Spinal cord (tissue), 9 donors: ENCODE measurements at regions not wholly inside any gene's neighbourhood (a gene's known extent, or its start where the extent isn't known, plus 50 kb on each side); places are given as distances from the start of the nearest gene placed in this dataset.
"Not testable (repeated sequence)": the region's sequence is repeated elsewhere in the genome, so short reads cannot be mapped to it uniquely, and the experiment has no call there.

Experiments used
- DNase-seq, 6 donors: peaks; one replicate each; pipeline versions ENCODE4 v3.0.0 to v3.0.0-alpha.2; 2013 to 2015; ENCODE audit warnings: low spot score in 6 of 6, low read depth in 4 of 6
- H3K27ac ChIP-seq: one replicate; pipeline ENCODE4 v1.5.1; 2013; ENCODE audit warnings: low read depth, low read length, control low read depth
- H3K27me3 ChIP-seq: one replicate; pipeline ENCODE4 v1.6.1; 2013; ENCODE audit warnings: low read length; ENCODE audit not compliant: control insufficient read depth, insufficient read depth
- H3K36me3 ChIP-seq: one replicate; pipeline ENCODE4 v1.6.1; 2013; ENCODE audit warnings: low read length; ENCODE audit not compliant: control insufficient read depth, insufficient read depth
- H3K4me1 ChIP-seq: one replicate; pipeline ENCODE4 v1.6.1; 2013; ENCODE audit warnings: low read length; ENCODE audit not compliant: control insufficient read depth, insufficient read depth
- H3K4me3 ChIP-seq: one replicate; pipeline ENCODE4 v1.5.1; 2013; ENCODE audit warnings: low read depth, low read length, control low read depth
- H3K9me3 ChIP-seq: one replicate; pipeline ENCODE4 v1.6.1; 2013; ENCODE audit warnings: low read length; ENCODE audit not compliant: control insufficient read depth, insufficient read depth
- WGBS: methylation state at CpG from one replicate; pipeline ENCODE4 v1.1.5; 2013; ENCODE audit warnings: missing lambda C conversion rate; ENCODE audit not compliant: insufficient coverage; 5-methylcytosine and 5-hydroxymethylcytosine counted together
- donor health status: healthy.

DNA sequence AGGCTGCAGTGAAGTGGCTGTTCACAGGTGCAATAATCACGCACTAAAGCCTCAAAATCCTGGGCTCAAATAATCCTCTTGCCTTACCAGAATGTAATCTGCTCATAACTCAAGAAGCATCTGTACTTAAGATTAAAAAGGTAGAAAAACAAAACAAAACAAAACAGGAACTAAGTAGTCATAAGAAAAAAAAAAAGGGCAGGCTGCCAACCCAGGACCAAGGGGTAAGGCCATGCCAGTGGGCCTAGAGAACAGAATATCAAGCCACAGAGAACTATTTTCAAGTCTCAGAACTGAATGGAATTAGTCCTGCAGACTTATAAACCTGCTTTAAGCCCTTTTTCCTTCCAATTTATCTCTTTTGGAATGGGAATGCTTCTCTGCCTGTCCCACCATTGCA is 64.8 kb upstream of the TBC1D3K start:
- no peak for DNase-seq
- Histone ChIP-seq H3K27me3 (no peaks in the 10 kb centered on the region), H3K4me1 (no peaks in the 10 kb centered on the region), H3K9me3 (no peaks in the 10 kb centered on the region), H3K36me3 (no peaks in the 10 kb centered on the region), H3K4me3 (no peak overlapping the region), H3K27ac (no peak overlapping the region)
- no CpG with 5 or more reads among the region's 1 CpG for WGBS

DNA sequence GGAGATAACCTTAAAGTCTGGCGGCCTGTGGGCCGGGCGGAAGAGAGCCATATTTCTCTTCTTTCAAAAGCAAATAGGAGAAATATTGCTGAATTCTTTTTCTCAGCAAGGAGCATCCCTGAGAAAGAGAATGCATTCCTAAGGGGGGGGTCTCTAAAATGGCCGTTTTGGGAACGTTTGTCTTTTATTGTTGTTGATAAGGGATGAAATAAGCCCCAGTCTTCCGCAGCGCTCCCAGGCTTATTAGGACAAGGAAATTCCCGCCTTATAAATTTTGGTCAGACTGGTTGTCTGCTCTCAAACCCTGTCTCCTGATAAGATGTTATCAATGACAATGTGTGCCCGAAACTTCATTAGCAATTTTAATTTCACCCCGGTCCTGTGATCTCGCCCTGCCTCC is 65.8 kb upstream of the TBC1D3K start:
- H3K36me3 ChIP-seq, H3K27me3 ChIP-seq, H3K4me1 ChIP-seq, H3K27ac ChIP-seq, H3K4me3 ChIP-seq, DNase-seq, H3K9me3 ChIP-seq: not testable (repeated sequence)
- WGBS, result 86% methylated on average over 7 of the region's 11 CpGs

DNA sequence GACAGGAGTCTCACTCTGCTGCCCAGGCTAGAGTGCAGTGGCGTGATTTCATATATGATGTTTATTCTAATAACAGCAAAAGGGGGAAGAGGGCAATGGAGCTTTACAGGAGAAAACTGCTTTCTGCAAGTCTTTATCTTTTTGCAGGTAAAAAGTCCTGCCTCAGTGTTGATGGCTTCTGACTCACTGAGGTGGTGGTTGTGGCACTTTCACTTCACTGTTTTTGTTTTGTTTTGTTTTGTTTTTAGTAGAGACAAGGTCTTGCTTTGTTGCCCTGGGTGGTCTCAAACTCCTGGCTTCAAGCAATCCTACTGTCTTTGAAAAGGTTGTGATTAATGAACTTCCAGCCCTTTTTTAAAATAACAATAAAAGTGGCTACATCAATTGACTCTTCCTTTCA is 68.0 kb upstream of the TBC1D3K start:
- H3K9me3 ChIP-seq, result no peaks in the 10 kb centered on the region
- no peaks in the 10 kb centered on the region for H3K4me1 ChIP-seq
- no peak overlapping the region for H3K4me3 ChIP-seq
- H3K27ac ChIP-seq, result no peak overlapping the region
- H3K36me3 ChIP-seq, result no peaks in the 10 kb centered on the region
- WGBS, result no CpG with 5 or more reads among the region's 1 CpG
- no peaks in the 10 kb centered on the region for H3K27me3 ChIP-seq
- no peak for DNase-seq

DNA sequence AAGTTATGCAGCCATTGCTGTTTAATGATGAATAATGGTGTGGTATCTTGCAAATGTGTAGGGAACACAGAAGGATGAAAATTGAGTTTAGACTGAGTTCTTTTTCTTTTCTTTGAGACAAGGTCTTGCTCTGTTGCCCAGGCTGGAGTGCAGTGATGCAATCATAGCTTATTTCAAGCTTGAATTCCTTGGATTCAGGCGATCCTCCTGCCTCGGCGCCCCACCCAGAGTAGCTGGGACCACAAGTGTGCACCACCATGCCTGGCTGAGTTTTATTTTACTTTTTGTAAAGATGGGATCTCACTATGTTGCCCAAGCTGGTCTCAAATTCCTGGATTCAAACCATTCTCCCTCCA is 74.6 kb upstream of the TBC1D3K start:
- no peak overlapping the region for H3K4me3 ChIP-seq
- no peak for DNase-seq
- peaks cover 4% of the 10 kb centered on the region for H3K4me1 ChIP-seq
- no peak overlapping the region for H3K27ac ChIP-seq
- WGBS, result no CpG with 5 or more reads among the region's 3 CpGs
- no peaks in the 10 kb centered on the region for H3K9me3 ChIP-seq
- no peaks in the 10 kb centered on the region for H3K36me3 ChIP-seq
- peaks cover under 1% of the 10 kb centered on the region for H3K27me3 ChIP-seq

DNA sequence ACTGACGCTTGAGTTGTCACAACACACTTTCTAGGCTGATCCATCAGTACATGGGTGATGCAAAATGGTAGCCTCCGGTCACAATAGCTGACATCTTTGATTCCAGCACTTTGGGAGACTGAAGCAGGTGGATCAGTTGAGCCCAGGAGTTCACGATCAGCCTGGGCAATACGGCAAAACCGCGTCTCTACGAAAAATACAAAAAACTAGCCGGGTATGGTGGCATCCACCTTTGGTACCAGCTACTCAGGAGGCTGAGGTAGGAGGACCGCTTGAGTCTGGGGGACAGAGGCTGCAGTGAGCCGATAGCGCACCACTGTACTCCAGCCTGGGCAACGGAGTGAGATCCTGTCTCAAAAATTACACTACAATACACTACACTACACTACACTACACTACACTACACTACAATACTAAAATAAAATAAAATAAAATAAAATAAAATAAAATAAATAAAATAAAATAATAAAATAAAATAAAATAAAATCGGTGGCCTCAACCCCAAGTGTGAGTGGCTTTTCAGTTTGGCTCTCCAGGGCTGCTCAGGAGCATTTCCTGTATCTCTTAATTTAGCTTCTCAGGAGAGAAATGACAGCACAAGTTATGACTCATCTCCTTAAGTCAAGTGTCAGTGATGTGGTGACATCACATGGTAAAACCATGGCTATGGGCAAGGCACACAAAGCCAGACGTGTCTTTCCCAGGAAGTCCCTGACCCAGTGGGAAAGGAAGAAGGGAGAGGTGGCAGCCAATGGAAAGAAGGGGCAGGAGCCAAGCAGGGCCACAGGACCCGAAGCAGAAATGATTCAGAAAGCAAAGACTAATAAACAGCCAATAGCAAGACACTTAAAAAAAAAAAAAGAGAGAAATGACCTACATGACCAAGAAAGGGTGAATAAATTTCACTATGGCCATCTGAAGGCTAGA is 75.3 kb upstream of the TBC1D3K start:
- DNase-seq, result no peak
- no peaks in the 10 kb centered on the region for H3K36me3 ChIP-seq
- H3K9me3 ChIP-seq, result no peaks in the 10 kb centered on the region
- no peak overlapping the region for H3K4me3 ChIP-seq
- 88% methylated on average over 8 of the region's 15 CpGs for WGBS
- peaks cover 8% of the 10 kb centered on the region for H3K4me1 ChIP-seq
- peaks cover 5% of the 10 kb centered on the region for H3K27me3 ChIP-seq
- no peak overlapping the region for H3K27ac ChIP-seq

DNA sequence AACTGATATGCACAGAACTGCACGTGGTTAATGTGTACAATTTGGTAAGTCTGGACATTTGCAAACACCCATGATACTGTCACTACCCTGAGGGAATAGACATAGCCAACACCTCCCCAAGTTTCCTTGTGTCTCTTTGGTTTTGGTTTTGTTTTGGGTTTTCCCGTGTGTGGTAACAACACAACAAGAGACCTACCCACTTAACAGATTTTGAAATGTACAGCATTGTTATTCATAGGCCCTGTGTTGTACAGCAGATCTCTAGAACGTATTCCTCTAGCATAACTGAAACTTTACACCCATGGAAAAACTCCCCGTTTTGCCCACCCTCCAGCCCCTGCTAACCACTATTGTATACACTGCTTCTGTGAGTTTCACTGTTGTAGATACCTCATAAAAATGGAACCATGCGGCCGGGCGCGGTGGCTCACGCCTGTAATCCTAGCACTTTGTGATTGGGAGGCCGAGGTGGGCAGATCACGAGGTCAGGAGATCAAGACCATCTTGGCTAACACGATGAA is 76.3 kb upstream of the TBC1D3K start:
- Histone ChIP-seq H3K4me3 (no peak overlapping the region), H3K27ac (no peak overlapping the region), H3K4me1 (peaks cover 8% of the 10 kb centered on the region), H3K9me3 (no peaks in the 10 kb centered on the region), H3K27me3 (peaks cover 5% of the 10 kb centered on the region), H3K36me3 (no peaks in the 10 kb centered on the region)
- no peak for DNase-seq
- 95% methylated on average over 7 of the region's 12 CpGs for WGBS

DNA sequence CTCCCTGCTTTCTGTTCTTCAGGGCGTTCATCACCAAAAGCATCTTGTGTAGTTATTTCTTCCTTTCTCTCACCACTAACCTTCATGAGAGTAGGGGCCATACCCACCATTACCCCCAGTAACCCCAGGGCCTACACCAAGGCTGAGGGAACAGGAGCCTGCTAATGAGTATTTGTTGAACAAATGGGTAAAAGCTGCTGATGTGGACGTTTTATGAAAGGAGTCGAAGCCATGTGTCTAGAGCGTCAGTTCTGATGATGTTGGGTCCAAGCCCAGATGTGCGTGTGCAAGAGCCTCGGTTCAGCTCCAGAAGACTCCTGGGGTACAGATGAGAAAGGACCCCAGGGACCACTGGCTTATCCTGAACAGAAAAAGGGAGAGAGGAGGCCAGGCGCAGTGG is 77.1 kb upstream of the TBC1D3K start:
- Histone ChIP-seq H3K9me3 (no peaks in the 10 kb centered on the region), H3K27me3 (peaks cover 5% of the 10 kb centered on the region), H3K36me3 (no peaks in the 10 kb centered on the region), H3K4me1 (peaks cover 8% of the 10 kb centered on the region), H3K4me3 (no peak overlapping the region), H3K27ac (no peak overlapping the region)
- WGBS, result 82% methylated on average over 6 of the region's 7 CpGs
- DNase-seq, result no peak

DNA sequence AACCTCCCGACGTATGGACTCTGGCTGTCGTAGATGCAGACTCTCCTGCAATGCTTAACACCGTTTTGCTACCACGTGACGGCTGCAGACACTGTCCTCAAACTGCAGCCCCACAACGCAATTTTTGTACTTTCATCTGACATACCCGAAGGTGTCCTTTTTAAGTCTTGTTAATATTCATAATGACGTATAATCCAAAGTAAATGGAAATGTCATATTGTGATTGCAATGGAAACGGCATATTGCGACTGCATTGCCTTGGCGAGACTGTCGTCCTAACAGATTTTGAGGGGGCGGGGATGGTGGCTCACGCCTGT is 79.3 kb upstream of the TBC1D3K start:
- DNase-seq, result no peak
- H3K4me3 ChIP-seq, result no peak overlapping the region

DNA sequence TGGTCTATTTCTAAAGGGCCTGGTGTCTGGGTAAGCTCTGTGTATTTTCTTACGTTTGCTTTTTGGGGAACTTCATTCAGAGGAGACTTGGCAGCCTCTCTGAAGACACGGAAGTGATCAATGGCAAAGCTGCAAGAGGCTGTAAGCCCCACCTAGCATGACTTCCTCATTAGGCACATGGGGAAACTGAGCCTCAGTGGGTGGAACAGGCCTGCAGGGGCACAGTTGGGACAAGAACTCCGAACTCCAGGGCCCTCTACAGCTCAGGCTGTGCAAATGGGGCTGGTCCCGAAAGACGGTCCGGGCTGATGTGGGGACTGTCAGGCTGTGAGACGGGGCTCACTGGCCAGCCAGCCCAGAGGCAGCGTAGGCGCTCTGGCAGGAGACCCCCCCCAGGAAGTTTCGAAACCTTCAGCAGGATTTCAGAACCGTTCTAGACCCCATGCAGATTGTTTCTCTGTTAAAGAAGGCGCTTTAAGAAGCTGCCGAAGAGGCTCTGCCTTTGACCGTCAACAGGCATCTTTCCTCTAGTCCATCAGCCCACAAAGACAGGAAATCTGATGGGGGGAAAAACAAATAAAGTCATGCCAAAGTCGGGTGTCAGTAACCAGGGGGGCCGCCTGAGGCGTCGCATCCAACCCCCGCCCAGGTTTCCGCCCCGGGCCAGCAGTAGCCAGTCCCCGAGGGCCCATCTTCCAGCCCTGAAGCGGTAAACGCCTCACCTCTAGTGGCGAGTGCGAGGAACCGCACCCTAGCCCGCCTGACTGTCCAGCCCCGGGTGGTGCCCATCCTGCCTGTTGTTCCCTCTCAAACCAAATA is 79.8 kb upstream of the TBC1D3K start:
- peak in 1 of 6 donors; percentile 23 for DNase-seq
- H3K4me3 ChIP-seq, result no peak overlapping the region
- 19% methylated on average over 25 of the region's 29 CpGs for WGBS
- H3K27ac ChIP-seq, result no peak overlapping the region
- H3K27me3 ChIP-seq, result peaks cover 5% of the 10 kb centered on the region
- no peaks in the 10 kb centered on the region for H3K36me3 ChIP-seq
- H3K4me1 ChIP-seq, result peaks cover 8% of the 10 kb centered on the region
- no peaks in the 10 kb centered on the region for H3K9me3 ChIP-seq

More for the DNA sequence above, 79.3 kb upstream of the TBC1D3K start:
- WGBS, result 54% methylated on average over 10 of the region's 15 CpGs
- no peak overlapping the region for H3K27ac ChIP-seq
- H3K36me3 ChIP-seq, result no peaks in the 10 kb centered on the region
- H3K9me3 ChIP-seq, result no peaks in the 10 kb centered on the region
- peaks cover 5% of the 10 kb centered on the region for H3K27me3 ChIP-seq
- peaks cover 8% of the 10 kb centered on the region for H3K4me1 ChIP-seq
